ENCODE measurements at regions not wholly inside any gene's neighbourhood (a gene's known extent, or its start where the extent isn't known, plus 50 kb on each side); places are given as distances from the start of the nearest gene placed in this dataset.

GRCh38 chr2:240376739-240377138 is 58.7 kb upstream of the GPC1 start:
- no peak for DNase-seq (ENCODE audit: low read depth in 1 of 2, low spot score in 2 of 2)
- Histone ChIP-seq H4K20me1 (replicated peaks in 1 of 2; ENCODE audit: control insufficient read depth in 1 of 2, insufficient read depth in 2 of 2, low read length in 2 of 2) (no peaks in the 10 kb centered on the region), H3K4ac (replicated peaks; ENCODE audit: insufficient read length, low read depth, low read length) (no peak overlapping the region), H4K91ac (replicated peaks; ENCODE audit: insufficient read length, low read length) (no peak overlapping the region), H3K79me1 (ENCODE audit: low read depth, low read length) (no peaks in the 10 kb centered on the region), H2BK5ac (ENCODE audit: low read depth, low read length) (no peak overlapping the region), H3K27ac (ENCODE audit: low read depth, low read length) (no peak overlapping the region), H3K56ac (replicated peaks; ENCODE audit: insufficient read length, low read depth, low read length) (no peak overlapping the region), H3K18ac (ENCODE audit: extremely low read depth, low read length) (no peak overlapping the region), H3K4me1 (replicated peaks in 1 of 4; ENCODE audit: control insufficient read depth in 3 of 4, insufficient read depth in 4 of 4, low read length in 3 of 4) (peaks cover 0 to 5% (median 1%) of the 10 kb centered on the region in 4 experiments; a peak in 2 of 7 replicates), H3K23me2 (ENCODE audit: low read depth, low read length) (no peaks in the 10 kb centered on the region), H2BK20ac (ENCODE audit: low read length) (no peak overlapping the region), H3K27me3 (replicated peaks in 1 of 4; ENCODE audit: control insufficient read depth in 3 of 4, extremely low read depth in 1 of 4, insufficient read depth in 3 of 4, low read length in 3 of 4) (no peaks in the 10 kb centered on the region), H3K4me2 (ENCODE audit: insufficient read depth in 1 of 2, low read depth in 2 of 2, low read length in 2 of 2) (no peak overlapping the region), H3K14ac (ENCODE audit: insufficient read length) (no peak overlapping the region), H2BK15ac (ENCODE audit: low read length) (no peak overlapping the region), H3K9ac (replicated peaks in 1 of 4; ENCODE audit: extremely low read depth in 1 of 4, low read depth in 3 of 4, low read length in 3 of 4) (no peak overlapping the region), H2BK120ac (replicated peaks; ENCODE audit: low read depth, low read length) (no peak overlapping the region), H3K9me3 (ENCODE audit: insufficient read depth in 2 of 2, low read depth in 1 of 2, low read length in 1 of 2) (no peaks in the 10 kb centered on the region), H3K36me3 (ENCODE audit: control insufficient read depth in 2 of 4, insufficient read depth in 4 of 4, low read length in 3 of 4) (no peaks in the 10 kb centered on the region), H2AK5ac (ENCODE audit: low read depth, low read length) (no peak overlapping the region), H2AFZ (ENCODE audit: low read length) (no peak overlapping the region), H3K4me3 (ENCODE audit: extremely low read depth in 1 of 4, insufficient read depth in 2 of 4, low read depth in 3 of 4, low read length in 4 of 4) (no peak overlapping the region), H2BK12ac (ENCODE audit: low read depth, low read length) (no peak overlapping the region), H3K79me2 (ENCODE audit: control insufficient read depth in 1 of 2, insufficient read depth in 2 of 2, low read length in 2 of 2) (no peaks in the 10 kb centered on the region), H4K8ac (ENCODE audit: extremely low read depth, insufficient read depth, low read length) (no peak overlapping the region), H4K5ac (ENCODE audit: insufficient read length, low read depth, low read length) (no peak overlapping the region), H3K23ac (ENCODE audit: insufficient read length) (no peak overlapping the region)
- FAIRE-seq = no peak
- POLR2A ChIA-PET (ENCODE audit: partially characterized antibody) = no interaction called here
- CTCF ChIA-PET (ENCODE audit: partially characterized antibody) = no interaction called here
- 93% methylated on average over 10 of the region's 12 CpGs; no CpG with 5 or more reads in 1 of the 2 experiments for WGBS, 2 experiments (ENCODE audit: extremely low coverage in 1 of 2, insufficient coverage in 1 of 2, insufficient read length in 1 of 2, insufficient replicate concordance in 2 of 2, low coverage in 1 of 2, low lambda C conversion rate in 2 of 2, missing lambda C conversion rate in 1 of 2)
- TF ChIP-seq CHD7 (IDR thresholded peaks at IDR 0.05; ENCODE audit: insufficient replicate concordance, low read length) = no peak

Data from H1 (cell line).